HG03520 (cell line): ENCODE measurements at regions not wholly inside any gene's neighbourhood (a gene's known extent, or its start where the extent isn't known, plus 50 kb on each side); places are given as distances from the start of the nearest gene placed in this dataset.

Experiments used
- ATAC-seq: cut with Tn5 transposase; IDR thresholded peaks from one replicate; pipeline ENCODE4 v1.9.1; 2021; ENCODE audit warnings: mild to moderate bottlenecking, moderate library complexity; ENCODE audit not compliant: unreplicated experiment

GRCh38 chr1:55277377-55278130, 62.4 kb upstream of the USP24 start:
- peak; percentile 88 for ATAC-seq

- no peak for ATAC-seq
Measured at GRCh38 chr1:55276671-55277376, 61.7 kb upstream of the USP24 start.

- no peak for ATAC-seq
Measured at GRCh38 chr1:55275941-55276341, 60.8 kb upstream of the USP24 start.

- no peak for ATAC-seq
Measured at GRCh38 chr1:55275151-55275748, 60.1 kb upstream of the USP24 start.

GRCh38 chr1:55272994-55273393, 57.8 kb upstream of the USP24 start:
- no peak for ATAC-seq
